Caco-2 (cell line): ENCODE measurements at regions not wholly inside any gene's neighbourhood (a gene's known extent, or its start where the extent isn't known, plus 50 kb on each side); places are given as distances from the start of the nearest gene placed in this dataset.

Experiments used
- BruUV-seq: library from RNA; stranded (reverse); fragments of 400-500 nt; replicated peaks from 2 replicates; lab custom pipeline; 2021; lab: Mats Ljungman, UMichigan
- CTCF ChIA-PET: fragments of 300-600 bp; sonication (Branson Sonifier 250); formaldehyde crosslinking; loops from one replicate; lab custom pipeline; 2022; ENCODE audit warnings: antibody characterized with exemption; lab: Charles Lee
- POLR2A ChIA-PET: fragments of 300-600 bp; sonication (Branson Sonifier 250); formaldehyde crosslinking; loops from one replicate; lab custom pipeline; 2022; ENCODE audit warnings: antibody characterized with exemption; lab: Charles Lee
- DNase-seq, 2 experiments: peaks; one replicate each; pipeline versions ENCODE4 v3.0.0 to v3.0.0-alpha.2; 2020 to 2022
- H3K27me3 ChIP-seq: replicated peaks from 2 replicates; pipeline ENCODE4 v1.6.0; 2011; ENCODE audit warnings: low read length; ENCODE audit not compliant: control insufficient read depth, insufficient read depth
- H3K36me3 ChIP-seq: 2 replicates; pipeline ENCODE4 v1.5.1; 2011; ENCODE audit warnings: low read length; ENCODE audit not compliant: control insufficient read depth, insufficient read depth
- H3K4me1 ChIP-seq: fragments of 250-450 bp; sonication (Bioruptor Pico); 2 replicates; pipeline ENCODE4 v1.5.1; 2020; ENCODE audit warnings: mild to moderate bottlenecking
- H3K4me3 ChIP-seq: 2 replicates; pipeline ENCODE4 v1.5.1; 2011; ENCODE audit warnings: low read depth, mild to moderate bottlenecking, control low read depth, low read length
- H3K9me3 ChIP-seq: fragments of 250-450 bp; sonication (Bioruptor Pico); 2 replicates; pipeline ENCODE4 v1.5.1; 2020; ENCODE audit warnings: mild to moderate bottlenecking, moderate library complexity
- H3K27ac Mint-ChIP-seq: one replicate; pipeline ENCODE4 v1.8.0; 2022; ENCODE audit warnings: mixed read lengths; ENCODE audit not compliant: unreplicated experiment
- H3K27me3 Mint-ChIP-seq: one replicate; pipeline ENCODE4 v1.8.0; 2022; ENCODE audit warnings: mixed read lengths; ENCODE audit not compliant: insufficient read depth, unreplicated experiment
- H3K36me3 Mint-ChIP-seq: one replicate; pipeline ENCODE4 v1.8.0; 2022; ENCODE audit warnings: mild to moderate bottlenecking, mixed read lengths; ENCODE audit not compliant: insufficient read depth, unreplicated experiment
- H3K4me1 Mint-ChIP-seq: one replicate; pipeline ENCODE4 v1.8.0; 2022; ENCODE audit warnings: low read depth, mixed read lengths; ENCODE audit not compliant: unreplicated experiment
- H3K4me3 Mint-ChIP-seq: one replicate; pipeline ENCODE4 v1.8.0; 2022; ENCODE audit warnings: mild to moderate bottlenecking, moderate library complexity, mixed read lengths; ENCODE audit not compliant: unreplicated experiment
- H3K9me3 Mint-ChIP-seq: one replicate; pipeline ENCODE4 v1.8.0; 2022; ENCODE audit warnings: mixed read lengths; ENCODE audit not compliant: unreplicated experiment
- CTCF ChIP-seq, 2 experiments: fragments of 200-600 bp in 1 of 2; IDR thresholded peaks; 1 replicate in 1 of 2; 2 replicates in 1 of 2; pipeline versions ENCODE4 v1.5.1 to v1.8.0; 2011 to 2022; ENCODE audit warnings: antibody characterized with exemption in 1 of 2, control low read depth in 1 of 2, inconsistent platforms in 1 of 2, low read depth in 1 of 2, low read length in 1 of 2, mild to moderate bottlenecking in 1 of 2, moderate library complexity in 1 of 2; ENCODE audit not compliant: insufficient read depth in 1 of 2, severe bottlenecking in 1 of 2, unreplicated experiment in 1 of 2
- intact Hi-C: fragments of 100-400 bp; cut with micrococcal nuclease; formaldehyde crosslinking; loops from one replicate; pipeline ENCODE4 v1.10.0; 2022; ENCODE audit not compliant: unreplicated experiment

- intact Hi-C loops: no loop called here
- Mint-ChIP-seq H3K27ac (no peak overlapping the region), H3K4me3 (no peak overlapping the region), H3K36me3 (no peaks in the 10 kb centered on the region), H3K4me1 (no peaks in the 10 kb centered on the region), H3K9me3 (peaks cover 9% of the 10 kb centered on the region), H3K27me3 (peaks cover 2% of the 10 kb centered on the region)
- no peaks in the 10 kb centered on the region for H3K27me3 ChIP-seq
- H3K36me3 ChIP-seq: no peaks in the 10 kb centered on the region
- POLR2A ChIA-PET: no interaction called here
- peaks cover 11% of the 10 kb centered on the region; the same call in 1 of the 2 replicates for H3K9me3 ChIP-seq
- no peak for TF ChIP-seq CTCF (IDR thresholded peaks at IDR 0.05; ENCODE audit: insufficient read depth in 1 of 2, low read depth in 1 of 2, low read length in 1 of 2, severe bottlenecking in 1 of 2, unreplicated experiment in 1 of 2)
- CTCF ChIA-PET: no interaction called here
- no peak for DNase-seq
- no peak overlapping the region for H3K4me3 ChIP-seq
- H3K4me1 ChIP-seq: no peaks in the 10 kb centered on the region
- no TSS peak for BruUV-seq
Measured at GRCh38 chr16:54438469-54438868, 151.9 kb upstream of the IRX3 start.

GRCh38 chr16:54437921-54438320 lies 151.3 kb upstream of the IRX3 start:
- POLR2A ChIA-PET: no interaction called here

GRCh38 chr16:54437401-54437800 lies 150.8 kb upstream of the IRX3 start:
- H3K4me3 ChIP-seq: no peak overlapping the region
- H3K27ac Mint-ChIP-seq: no peak overlapping the region
- no peaks in the 10 kb centered on the region for H3K36me3 ChIP-seq
- CTCF ChIA-PET: no interaction called here
- peaks cover 11% of the 10 kb centered on the region; the same call in 1 of the 2 replicates for H3K9me3 ChIP-seq
- POLR2A ChIA-PET: no interaction called here
- H3K4me1 ChIP-seq: no peaks in the 10 kb centered on the region
- BruUV-seq: no TSS peak
- H3K4me1 Mint-ChIP-seq: no peaks in the 10 kb centered on the region
- TF ChIP-seq CTCF (IDR thresholded peaks at IDR 0.05; ENCODE audit: insufficient read depth in 1 of 2, low read depth in 1 of 2, low read length in 1 of 2, severe bottlenecking in 1 of 2, unreplicated experiment in 1 of 2): no peak
- H3K9me3 Mint-ChIP-seq: peaks cover 9% of the 10 kb centered on the region
- intact Hi-C loops: no loop called here
- H3K4me3 Mint-ChIP-seq: no peak overlapping the region
- H3K36me3 Mint-ChIP-seq: no peaks in the 10 kb centered on the region
- peaks cover 2% of the 10 kb centered on the region for H3K27me3 Mint-ChIP-seq
- no peak for DNase-seq
- no peaks in the 10 kb centered on the region for H3K27me3 ChIP-seq

More at GRCh38 chr16:54437921-54438320, 151.3 kb upstream of the IRX3 start:
- CTCF ChIA-PET: no interaction called here
- DNase-seq: no peak
- H3K4me3 Mint-ChIP-seq: no peak overlapping the region
- no TSS peak for BruUV-seq
- Histone ChIP-seq H3K9me3 (peaks cover 11% of the 10 kb centered on the region; the same call in 1 of the 2 replicates), H3K4me3 (no peak overlapping the region), H3K4me1 (no peaks in the 10 kb centered on the region), H3K27me3 (no peaks in the 10 kb centered on the region), H3K36me3 (no peaks in the 10 kb centered on the region)
- H3K27me3 Mint-ChIP-seq: peaks cover 2% of the 10 kb centered on the region
- no peak overlapping the region for H3K27ac Mint-ChIP-seq
- peaks cover 9% of the 10 kb centered on the region for H3K9me3 Mint-ChIP-seq
- no peaks in the 10 kb centered on the region for H3K36me3 Mint-ChIP-seq
- H3K4me1 Mint-ChIP-seq: no peaks in the 10 kb centered on the region
- intact Hi-C loops: no loop called here
- no peak for TF ChIP-seq CTCF (IDR thresholded peaks at IDR 0.05; ENCODE audit: insufficient read depth in 1 of 2, low read depth in 1 of 2, low read length in 1 of 2, severe bottlenecking in 1 of 2, unreplicated experiment in 1 of 2)
